Vagina (tissue), 2 donors: ENCODE measurements at regions not wholly inside any gene's neighbourhood (a gene's known extent, or its start where the extent isn't known, plus 50 kb on each side); places are given as distances from the start of the nearest gene placed in this dataset.
A peak's percentile ranks its signal among the peaks of the same experiment; 100 is the strongest.

Experiments
- DNase-seq, 2 donors: peaks; one replicate each; pipeline ENCODE4 v3.0.0-alpha.2; 2017; ENCODE audit errors: extremely low spot score in 2 of 2
- H3K27ac ChIP-seq: fragments of 200-600 bp; sonication (generic); one replicate; pipeline ENCODE4 v1.5.1; 2019
- H3K27me3 ChIP-seq: fragments of 200-600 bp; sonication (generic); one replicate; pipeline ENCODE4 v1.5.1; 2019
- H3K36me3 ChIP-seq, 2 donors: fragments of 200-600 bp; sonication (generic); one replicate each; pipeline ENCODE4 v1.5.1; 2017 to 2019
- H3K4me1 ChIP-seq: fragments of 200-600 bp; sonication (generic); one replicate; pipeline ENCODE4 v1.5.1; 2019
- H3K4me3 ChIP-seq, 2 donors: fragments of 200-600 bp; sonication (generic); 1 replicate in 1 of 2; 2 replicates in 1 of 2; pipeline ENCODE4 v1.5.1; 2016 to 2019
- H3K9me3 ChIP-seq: fragments of 200-600 bp; sonication (generic); one replicate; pipeline ENCODE4 v1.5.1; 2019
- CTCF ChIP-seq, 3 experiments: fragments of 450-650 bp in 2 of 3; fragments of 200-600 bp in 1 of 3; sonication (generic) in 1 of 3; IDR thresholded peaks; one replicate each; pipeline ENCODE4 v1.5.1; 2017 to 2019; ENCODE audit warnings: antibody characterized with exemption in 3 of 3, mild to moderate bottlenecking in 2 of 3, moderate library complexity in 2 of 3
- POLR2A ChIP-seq, 2 donors: fragments of 450-650 bp; IDR thresholded peaks; one replicate each; pipeline ENCODE4 v1.6.1; 2017; ENCODE audit warnings: antibody characterized with exemption in 2 of 2, mild to moderate bottlenecking in 2 of 2, moderate library complexity in 2 of 2
- POLR2AphosphoS5 ChIP-seq, 2 donors: sonication (generic); formaldehyde crosslinking; IDR thresholded peaks; one replicate each; pipeline ENCODE4 v1.9.0; 2017; ENCODE audit warnings: antibody characterized with exemption in 2 of 2, mild to moderate bottlenecking in 2 of 2, low read depth in 1 of 2; ENCODE audit not compliant: insufficient read depth in 1 of 2
- intact Hi-C: fragments of 100-400 bp; cut with DNase I; formaldehyde crosslinking; loops from one replicate; pipeline ENCODE4 v1.15.1; 2023

GRCh38 chr6:169028343-169028742, 225.3 kb downstream of the THBS2 start:
- Histone ChIP-seq H3K27me3 (no peaks in the 10 kb centered on the region), H3K36me3 (no peaks in the 10 kb centered on the region), H3K27ac (no peak overlapping the region), H3K4me1 (no peaks in the 10 kb centered on the region), H3K4me3 (no peak overlapping the region), H3K9me3 (no peaks in the 10 kb centered on the region)
- TF ChIP-seq POLR2A (IDR thresholded peaks at IDR 0.05) = no peak
- no peak for TF ChIP-seq POLR2AphosphoS5 (IDR thresholded peaks at IDR 0.05; ENCODE audit: insufficient read depth in 1 of 2, low read depth in 1 of 2)
- TF ChIP-seq CTCF (IDR thresholded peaks at IDR 0.05) = no peak
- intact Hi-C loops = no loop called here
- DNase-seq = no peak

GRCh38 chr6:169026175-169026574, 227.5 kb downstream of the THBS2 start:
- intact Hi-C loops = no loop called here
- H3K27ac ChIP-seq = peak overlapping the region; percentile 3
- TF ChIP-seq CTCF (IDR thresholded peaks at IDR 0.05) (no peak), POLR2A (IDR thresholded peaks at IDR 0.05) (no peak), POLR2AphosphoS5 (IDR thresholded peaks at IDR 0.05; ENCODE audit: insufficient read depth in 1 of 2, low read depth in 1 of 2) (no peak)
- H3K27me3 ChIP-seq = no peaks in the 10 kb centered on the region
- no peaks in the 10 kb centered on the region for H3K36me3 ChIP-seq
- H3K4me3 ChIP-seq = no peak overlapping the region
- DNase-seq = no peak
- no peaks in the 10 kb centered on the region for H3K4me1 ChIP-seq
- H3K9me3 ChIP-seq = no peaks in the 10 kb centered on the region

GRCh38 chr6:169024047-169024660, 229.5 kb downstream of the THBS2 start:
- no peaks in the 10 kb centered on the region for H3K9me3 ChIP-seq
- intact Hi-C loops = no loop called here
- TF ChIP-seq POLR2A (IDR thresholded peaks at IDR 0.05) (no peak), CTCF (IDR thresholded peaks at IDR 0.05) (no peak), POLR2AphosphoS5 (IDR thresholded peaks at IDR 0.05; ENCODE audit: insufficient read depth in 1 of 2, low read depth in 1 of 2) (no peak)
- H3K4me3 ChIP-seq = no peak overlapping the region
- H3K36me3 ChIP-seq = no peaks in the 10 kb centered on the region
- H3K27me3 ChIP-seq = no peaks in the 10 kb centered on the region
- no peak overlapping the region for H3K27ac ChIP-seq
- H3K4me1 ChIP-seq = no peaks in the 10 kb centered on the region
- DNase-seq = peak in 1 of 2 donors; percentile 91

DNA sequence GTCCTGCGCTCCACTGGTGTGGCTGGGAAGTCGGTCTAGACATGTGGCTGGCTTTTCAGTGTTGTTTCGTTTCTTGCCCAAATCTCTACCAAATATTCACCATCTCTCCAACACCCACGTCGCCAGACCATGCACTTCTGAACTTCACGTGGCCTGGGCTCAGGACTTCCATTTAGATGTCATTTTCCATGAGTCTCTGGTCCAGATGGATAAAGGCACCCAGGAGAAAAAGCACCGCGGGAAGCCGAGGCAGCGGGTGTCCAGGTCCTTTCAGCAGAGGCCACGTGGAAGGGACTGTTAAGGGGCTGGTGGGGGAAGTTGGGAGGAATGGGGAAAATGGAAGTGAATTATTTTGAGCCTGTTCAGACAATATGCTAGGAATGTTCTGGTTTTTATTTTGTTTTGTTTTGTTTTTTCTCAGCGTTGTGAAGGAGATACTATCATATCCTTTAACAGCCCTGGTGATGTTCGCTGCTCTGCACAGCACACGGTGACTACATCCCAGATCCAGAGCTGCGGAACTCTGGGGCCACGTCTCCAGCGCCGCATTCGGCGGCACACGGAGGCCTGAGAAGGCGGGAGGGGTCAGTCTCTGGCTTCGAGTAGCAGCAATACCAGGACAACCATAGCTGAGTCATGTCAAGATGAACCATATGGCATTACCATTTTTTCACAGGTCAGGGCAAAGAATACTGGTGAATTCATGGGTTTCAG, 230.3 kb downstream of the THBS2 start:
- intact Hi-C loops = no loop called here
- no peaks in the 10 kb centered on the region for H3K27me3 ChIP-seq
- H3K9me3 ChIP-seq = no peaks in the 10 kb centered on the region
- no peaks in the 10 kb centered on the region for H3K4me1 ChIP-seq
- no peaks in the 10 kb centered on the region for H3K36me3 ChIP-seq
- no peak overlapping the region for H3K4me3 ChIP-seq
- DNase-seq = peak in 1 of 2 donors; percentile 94
- no peak overlapping the region for H3K27ac ChIP-seq
- TF ChIP-seq POLR2AphosphoS5 (IDR thresholded peaks at IDR 0.05; ENCODE audit: insufficient read depth in 1 of 2, low read depth in 1 of 2) (no peak), CTCF (IDR thresholded peaks at IDR 0.05) (no peak), POLR2A (IDR thresholded peaks at IDR 0.05) (no peak)

GRCh38 chr6:169022079-169022478, 231.6 kb downstream of the THBS2 start:
- no peak for DNase-seq
- Histone ChIP-seq H3K9me3 (no peaks in the 10 kb centered on the region), H3K4me1 (no peaks in the 10 kb centered on the region), H3K27ac (no peak overlapping the region), H3K27me3 (no peaks in the 10 kb centered on the region), H3K4me3 (no peak overlapping the region), H3K36me3 (no peaks in the 10 kb centered on the region)
- intact Hi-C loops = no loop called here
- TF ChIP-seq CTCF (IDR thresholded peaks at IDR 0.05) (no peak), POLR2AphosphoS5 (IDR thresholded peaks at IDR 0.05; ENCODE audit: insufficient read depth in 1 of 2, low read depth in 1 of 2) (no peak), POLR2A (IDR thresholded peaks at IDR 0.05) (no peak)
